HCT116 (cell line): ENCODE measurements at regions not wholly inside any gene's neighbourhood (a gene's known extent, or its start where the extent isn't known, plus 50 kb on each side); places are given as distances from the start of the nearest gene placed in this dataset.

Experiments
- ATAC-seq: fragments of 200-7000 bp; cut with Tn5 transposase; 2 replicates; pipeline ENCODE4 v1.9.1; 2020; ENCODE audit warnings: mild to moderate bottlenecking, moderate library complexity
- BruUV-seq: library from RNA; stranded (reverse); fragments of 400-500 nt; replicated peaks from 2 replicates; lab custom pipeline; 2021; lab: Mats Ljungman, UMichigan
- CTCF ChIA-PET: fragments of 300-600 bp; sonication (Branson Sonifier 250); formaldehyde crosslinking; loops from one replicate; lab custom pipeline; 2021; ENCODE audit warnings: antibody characterized with exemption; lab: Charles Lee
- POLR2A ChIA-PET: fragments of 300-600, 350-600 bp; sonication (Branson Sonifier 250); formaldehyde crosslinking; loops from one replicate; lab custom pipeline; 2021; ENCODE audit warnings: antibody characterized with exemption; lab: Charles Lee
- RAD21 ChIA-PET, 2 experiments: fragments of 300-600 bp; sonication (Branson Sonifier 250); formaldehyde crosslinking; loops; one replicate each; lab custom pipeline; 2023; ENCODE audit warnings: low total read pairs in 2 of 2; ENCODE audit not compliant: uncharacterized antibody in 2 of 2, unreplicated experiment in 2 of 2, low non-redundant PET in 1 of 2; lab: Charles Lee
- DNase-seq: peaks from one replicate; pipeline ENCODE4 v3.0.0-alpha.2; 2010; ENCODE audit warnings: low read depth, low spot score
- H2AFZ ChIP-seq: fragments of 200-600 bp; shearing (Covaris generic), sonication (generic); 2 replicates; pipeline ENCODE4 v1.6.1; 2017; ENCODE audit warnings: low read depth, mixed run types, mixed read lengths, antibody characterized with exemption, low read length; ENCODE audit not compliant: poor library complexity, severe bottlenecking
- H3K27ac ChIP-seq: 2 replicates; pipeline ENCODE4 v1.5.1; 2012; ENCODE audit warnings: low read depth, low read length
- H3K27me3 ChIP-seq: fragments of 200-600 bp; sonication (generic); 2 replicates; pipeline ENCODE4 v1.6.1; 2016; ENCODE audit warnings: mixed run types, low read length, mixed read lengths; ENCODE audit not compliant: insufficient read depth
- H3K36me3 ChIP-seq, 2 experiments: fragments of 200-500 bp in 1 of 2; fragments of 200-600 bp in 1 of 2; sonication (Bioruptor generic) in 1 of 2; sonication (generic) in 1 of 2; 2 replicates each; pipeline versions ENCODE4 v1.5.1 to v1.6.1; 2014 to 2016; ENCODE audit warnings: low read length in 2 of 2, inconsistent platforms in 1 of 2, mixed read lengths in 1 of 2, mixed run types in 1 of 2; ENCODE audit not compliant: insufficient read depth in 2 of 2, control insufficient read depth in 1 of 2
- H3K4me1 ChIP-seq, 2 experiments: fragments of 200-600 bp in 1 of 2; sonication (generic) in 1 of 2; 2 replicates each; pipeline versions ENCODE4 v1.5.1 to v1.6.1; 2012 to 2017; ENCODE audit warnings: low read length in 2 of 2, inconsistent platforms in 1 of 2, mild to moderate bottlenecking in 1 of 2, mixed read lengths in 1 of 2, mixed run types in 1 of 2, moderate library complexity in 1 of 2; ENCODE audit not compliant: insufficient read depth in 2 of 2, control insufficient read depth in 1 of 2
- H3K4me2 ChIP-seq: fragments of 200-600 bp; sonication (generic); 2 replicates; pipeline ENCODE4 v1.6.1; 2017; ENCODE audit warnings: mixed run types, low read length, mixed read lengths
- H3K4me3 ChIP-seq, 2 experiments: fragments of 200-600 bp in 1 of 2; sonication (generic) in 1 of 2; replicated peaks in 1 of 2; 2 replicates each; pipeline ENCODE4 v1.5.1; 2011 to 2016; ENCODE audit warnings: low read length in 2 of 2, control low read depth in 1 of 2, low read depth in 1 of 2, mild to moderate bottlenecking in 1 of 2, mixed read lengths in 1 of 2, mixed run types in 1 of 2
- H3K79me2 ChIP-seq: fragments of 200-600 bp; sonication (generic); 2 replicates; pipeline ENCODE4 v1.6.1; 2017; ENCODE audit warnings: mild to moderate bottlenecking, mixed run types, low read length, moderate library complexity, mixed read lengths; ENCODE audit not compliant: insufficient read depth
- H3K9ac ChIP-seq: fragments of 200-600 bp; sonication (generic); 2 replicates; pipeline ENCODE4 v1.6.1; 2016; ENCODE audit warnings: low read length, mixed read lengths
- H3K9me2 ChIP-seq: fragments of 200-600 bp; sonication (generic), shearing (Covaris generic); 2 replicates; pipeline ENCODE4 v1.6.1; 2017; ENCODE audit warnings: mixed run types, mild to moderate bottlenecking, moderate library complexity; ENCODE audit not compliant: insufficient read depth
- H3K9me3 ChIP-seq, 2 experiments: fragments of 200-500 bp in 1 of 2; fragments of 200-600 bp in 1 of 2; sonication (Bioruptor generic) in 1 of 2; sonication (generic) in 1 of 2; 2 replicates each; pipeline ENCODE4 v1.6.1; 2014 to 2017; ENCODE audit warnings: low read length in 2 of 2, mixed read lengths in 2 of 2, inconsistent platforms in 1 of 2, low read depth in 1 of 2, mild to moderate bottlenecking in 1 of 2, mixed run types in 1 of 2, moderate library complexity in 1 of 2; ENCODE audit not compliant: control insufficient read depth in 1 of 2, insufficient read depth in 1 of 2
- H4K20me1 ChIP-seq: fragments of 200-600 bp; sonication (generic), shearing (Covaris generic); 2 replicates; pipeline ENCODE4 v1.6.1; 2017; ENCODE audit warnings: mixed run types, mild to moderate bottlenecking, moderate library complexity; ENCODE audit not compliant: insufficient read depth
- CBX3 ChIP-seq: IDR thresholded peaks from 2 replicates; pipeline ENCODE4 v1.6.1; 2012; ENCODE audit warnings: low read depth
- EGR1 ChIP-seq: IDR thresholded peaks from 2 replicates; pipeline ENCODE4 v1.6.1; 2012; ENCODE audit warnings: low read depth
- ELF1 ChIP-seq: IDR thresholded peaks from 2 replicates; pipeline ENCODE4 v1.6.1; 2012; ENCODE audit warnings: low read depth, borderline replicate concordance
- EZH2 ChIP-seq: fragments of 200-600 bp; sonication (generic); IDR thresholded peaks from 2 replicates; pipeline ENCODE4 v1.6.1; 2017; ENCODE audit warnings: antibody characterized with exemption, mixed run types
- EZH2phosphoT487 ChIP-seq: fragments of 200-600 bp; IDR thresholded peaks from 2 replicates; pipeline ENCODE4 v1.6.1; 2018; ENCODE audit warnings: antibody characterized with exemption, borderline replicate concordance
- FOSL1 ChIP-seq: IDR thresholded peaks from 2 replicates; pipeline ENCODE4 v1.6.1; 2012; ENCODE audit warnings: low read depth
- JUND ChIP-seq: IDR thresholded peaks from 2 replicates; pipeline ENCODE4 v1.6.1; 2012
- POLR2A ChIP-seq: IDR thresholded peaks from 2 replicates; pipeline ENCODE4 v1.7.0; 2011; ENCODE audit warnings: borderline replicate concordance; ENCODE audit not compliant: insufficient read depth, insufficient read length; ENCODE audit errors: extremely low read depth
- POLR2AphosphoS5 ChIP-seq: IDR thresholded peaks from 2 replicates; pipeline ENCODE4 v1.6.1; 2011; ENCODE audit warnings: mild to moderate bottlenecking, low read depth, low read length, moderate library complexity
- RAD21 ChIP-seq: IDR thresholded peaks from 2 replicates; pipeline ENCODE4 v1.6.1; 2012; ENCODE audit warnings: low read depth, mild to moderate bottlenecking
- REST ChIP-seq: IDR thresholded peaks from 2 replicates; pipeline ENCODE4 v1.6.1; 2012; ENCODE audit warnings: low read depth
- SIN3A ChIP-seq: IDR thresholded peaks from 2 replicates; pipeline ENCODE4 v1.6.1; 2012; ENCODE audit warnings: low read depth
- SP1 ChIP-seq: IDR thresholded peaks from 2 replicates; pipeline ENCODE4 v1.6.1; 2012; ENCODE audit warnings: low read depth
- SRF ChIP-seq: IDR thresholded peaks from 2 replicates; pipeline ENCODE4 v1.6.1; 2012; ENCODE audit warnings: low read depth
- TCF7L2 ChIP-seq: IDR thresholded peaks from 2 replicates; pipeline ENCODE4 v1.7.0; 2011; ENCODE audit warnings: borderline replicate concordance, inconsistent platforms; ENCODE audit not compliant: insufficient read depth, insufficient read length; ENCODE audit errors: extremely low read depth
- YY1 ChIP-seq: IDR thresholded peaks from 2 replicates; pipeline ENCODE4 v1.6.1; 2011; ENCODE audit warnings: low read length, low read depth, moderate library complexity, mild to moderate bottlenecking; ENCODE audit not compliant: insufficient replicate concordance; ENCODE audit errors: extremely low read depth
- ZFX ChIP-seq: fragments of 450-650 bp; IDR thresholded peaks from 2 replicates; pipeline ENCODE4 v1.6.1; 2017
- ZNF274 ChIP-seq: fragments of 200-500 bp; sonication (Bioruptor generic); IDR thresholded peaks from 2 replicates; pipeline ENCODE4 v1.6.1; 2014; ENCODE audit warnings: mild to moderate bottlenecking, low read depth, low read length, inconsistent platforms
- intact Hi-C: fragments of 100-400 bp; cut with micrococcal nuclease; formaldehyde crosslinking; loops from 2 replicates; pipeline ENCODE4 v1.10.0; 2022
- TF ChIP-seq, protein P1 (sequence below), 3 experiments: fragments of 200-600 bp in 1 of 3; sonication (generic) in 1 of 3; IDR thresholded peaks in 2 of 3; conservative IDR thresholded peaks in 1 of 3; 2 replicates each; pipeline ENCODE4 v1.5.1; 2012 to 2017; ENCODE audit warnings: low read depth in 2 of 3, low read length in 2 of 3, antibody characterized with exemption in 1 of 3, borderline replicate concordance in 1 of 3, control low read depth in 1 of 3, mild to moderate bottlenecking in 1 of 3, mixed read lengths in 1 of 3, mixed run types in 1 of 3, moderate library complexity in 1 of 3; ENCODE audit not compliant: insufficient read depth in 1 of 3
- TF ChIP-seq, protein P2 (sequence below): IDR thresholded peaks from 2 replicates; pipeline ENCODE4 v1.6.1; 2012
- TF ChIP-seq, protein P3 (sequence below): IDR thresholded peaks from 2 replicates; pipeline ENCODE4 v1.6.1; 2011; ENCODE audit warnings: mild to moderate bottlenecking, low read length, moderate library complexity; ENCODE audit not compliant: insufficient replicate concordance; ENCODE audit errors: extremely low read depth

- H2AFZ ChIP-seq = peak overlapping the region; percentile 89
- no peaks in the 10 kb centered on the region for H3K36me3 ChIP-seq
- no peaks in the 10 kb centered on the region for H4K20me1 ChIP-seq
- H3K27me3 ChIP-seq = no peaks in the 10 kb centered on the region
- H3K9ac ChIP-seq = no peak overlapping the region
- DNase-seq = peak; percentile 73
- ChIA-PET CTCF (no interaction called here), RAD21 (no interaction called here), POLR2A (no interaction called here)
- peak; percentile 96 for ATAC-seq
- peak overlapping the region; percentile 41 for H3K4me2 ChIP-seq
- peaks cover 7 to 15% of the 10 kb centered on the region in 2 experiments; a peak in 3 of 4 replicates for H3K4me1 ChIP-seq
- no peaks in the 10 kb centered on the region for H3K9me2 ChIP-seq
- intact Hi-C loops = no loop called here
- no peaks in the 10 kb centered on the region for H3K9me3 ChIP-seq
- H3K79me2 ChIP-seq = no peaks in the 10 kb centered on the region
- BruUV-seq = no TSS peak
- H3K4me3 ChIP-seq = no peak overlapping the region
- H3K27ac ChIP-seq = no peak overlapping the region
- TF ChIP-seq, protein P1, sequence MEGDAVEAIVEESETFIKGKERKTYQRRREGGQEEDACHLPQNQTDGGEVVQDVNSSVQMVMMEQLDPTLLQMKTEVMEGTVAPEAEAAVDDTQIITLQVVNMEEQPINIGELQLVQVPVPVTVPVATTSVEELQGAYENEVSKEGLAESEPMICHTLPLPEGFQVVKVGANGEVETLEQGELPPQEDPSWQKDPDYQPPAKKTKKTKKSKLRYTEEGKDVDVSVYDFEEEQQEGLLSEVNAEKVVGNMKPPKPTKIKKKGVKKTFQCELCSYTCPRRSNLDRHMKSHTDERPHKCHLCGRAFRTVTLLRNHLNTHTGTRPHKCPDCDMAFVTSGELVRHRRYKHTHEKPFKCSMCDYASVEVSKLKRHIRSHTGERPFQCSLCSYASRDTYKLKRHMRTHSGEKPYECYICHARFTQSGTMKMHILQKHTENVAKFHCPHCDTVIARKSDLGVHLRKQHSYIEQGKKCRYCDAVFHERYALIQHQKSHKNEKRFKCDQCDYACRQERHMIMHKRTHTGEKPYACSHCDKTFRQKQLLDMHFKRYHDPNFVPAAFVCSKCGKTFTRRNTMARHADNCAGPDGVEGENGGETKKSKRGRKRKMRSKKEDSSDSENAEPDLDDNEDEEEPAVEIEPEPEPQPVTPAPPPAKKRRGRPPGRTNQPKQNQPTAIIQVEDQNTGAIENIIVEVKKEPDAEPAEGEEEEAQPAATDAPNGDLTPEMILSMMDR (IDR thresholded peaks at IDR 0.05 in 2 of 3, conservative IDR thresholded peaks at IDR 0.05 in 1 of 3; ENCODE audit: borderline replicate concordance in 1 of 3, insufficient read depth in 1 of 3, low read depth in 2 of 3, low read length in 2 of 3) = no peak
- no peak for TF ChIP-seq RAD21
- TF ChIP-seq SIN3A = no peak
- TF ChIP-seq POLR2A = no peak
- TF ChIP-seq CBX3 = peak; percentile 38; the same call in 1 of the 2 replicates
- TF ChIP-seq FOSL1 = peak; percentile 71
- no peak for TF ChIP-seq POLR2AphosphoS5
- TF ChIP-seq SP1 = peak; percentile 13; the same call in 1 of the 2 replicates
- TF ChIP-seq ZFX = no peak
- TF ChIP-seq, protein P2, sequence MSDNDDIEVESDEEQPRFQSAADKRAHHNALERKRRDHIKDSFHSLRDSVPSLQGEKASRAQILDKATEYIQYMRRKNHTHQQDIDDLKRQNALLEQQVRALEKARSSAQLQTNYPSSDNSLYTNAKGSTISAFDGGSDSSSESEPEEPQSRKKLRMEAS = no peak
- peak; percentile 74 for TF ChIP-seq JUND
- no peak for TF ChIP-seq EGR1
- no peak for TF ChIP-seq YY1
- TF ChIP-seq EZH2 = no peak
- no peak for TF ChIP-seq ZNF274
- TF ChIP-seq, protein P3, sequence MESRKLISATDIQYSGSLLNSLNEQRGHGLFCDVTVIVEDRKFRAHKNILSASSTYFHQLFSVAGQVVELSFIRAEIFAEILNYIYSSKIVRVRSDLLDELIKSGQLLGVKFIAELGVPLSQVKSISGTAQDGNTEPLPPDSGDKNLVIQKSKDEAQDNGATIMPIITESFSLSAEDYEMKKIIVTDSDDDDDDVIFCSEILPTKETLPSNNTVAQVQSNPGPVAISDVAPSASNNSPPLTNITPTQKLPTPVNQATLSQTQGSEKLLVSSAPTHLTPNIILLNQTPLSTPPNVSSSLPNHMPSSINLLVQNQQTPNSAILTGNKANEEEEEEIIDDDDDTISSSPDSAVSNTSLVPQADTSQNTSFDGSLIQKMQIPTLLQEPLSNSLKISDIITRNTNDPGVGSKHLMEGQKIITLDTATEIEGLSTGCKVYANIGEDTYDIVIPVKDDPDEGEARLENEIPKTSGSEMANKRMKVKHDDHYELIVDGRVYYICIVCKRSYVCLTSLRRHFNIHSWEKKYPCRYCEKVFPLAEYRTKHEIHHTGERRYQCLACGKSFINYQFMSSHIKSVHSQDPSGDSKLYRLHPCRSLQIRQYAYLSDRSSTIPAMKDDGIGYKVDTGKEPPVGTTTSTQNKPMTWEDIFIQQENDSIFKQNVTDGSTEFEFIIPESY = no peak
- no peak for TF ChIP-seq EZH2phosphoT487
- TF ChIP-seq TCF7L2 = no peak
- no peak for TF ChIP-seq ELF1
- no peak for TF ChIP-seq REST
- TF ChIP-seq SRF = no peak; the same call in 1 of the 2 replicates
Measured at GRCh38 chr6:105675715-105676397, 273.0 kb upstream of the PREP start.
